Esophagus muscularis mucosa (tissue), 3 donors: ENCODE measurements at regions not wholly inside any gene's neighbourhood (a gene's known extent, or its start where the extent isn't known, plus 50 kb on each side); places are given as distances from the start of the nearest gene placed in this dataset.

Experiments used
- CTCF ChIP-seq, 3 experiments: fragments of 200-600 bp in 2 of 3; fragments of 450-650 bp in 1 of 3; sonication (generic) in 2 of 3; IDR thresholded peaks; one replicate each; pipeline ENCODE4 v1.5.1; 2017 to 2019; ENCODE audit warnings: antibody characterized with exemption in 3 of 3, mild to moderate bottlenecking in 2 of 3, moderate library complexity in 1 of 3
- POLR2AphosphoS5 ChIP-seq, 2 donors: sonication (generic); formaldehyde crosslinking; IDR thresholded peaks; one replicate each; pipeline ENCODE4 v1.6.1; 2017; ENCODE audit warnings: antibody characterized with exemption in 2 of 2

- TF ChIP-seq POLR2AphosphoS5 (IDR thresholded peaks at IDR 0.05) (no peak), CTCF (IDR thresholded peaks at IDR 0.05) (no peak)
Observed at GRCh38 chr6:44682987-44683779, 295.7 kb downstream of the CDC5L start.
